GM21528 (cell line): ENCODE measurements at regions not wholly inside any gene's neighbourhood (a gene's known extent, or its start where the extent isn't known, plus 50 kb on each side); places are given as distances from the start of the nearest gene placed in this dataset.
"Not testable (repeated sequence)": the region's sequence is repeated elsewhere in the genome, so short reads cannot be mapped to it uniquely, and the experiment has no call there.

Experiments used
- ATAC-seq: cut with Tn5 transposase; IDR thresholded peaks from one replicate; pipeline ENCODE4 v1.9.1; 2021; ENCODE audit warnings: mild to moderate bottlenecking, moderate library complexity; ENCODE audit not compliant: unreplicated experiment, low FRiP score

- not testable (repeated sequence) for ATAC-seq
Observed at GRCh38 chr7:116410694-116411093, 88.8 kb upstream of the CAV2 start.

GRCh38 chr7:116417593-116418345, 81.8 kb upstream of the CAV2 start:
- ATAC-seq: no peak

- no peak for ATAC-seq
Observed at GRCh38 chr7:116418524-116418923, 81.0 kb upstream of the CAV2 start.

- no peak for ATAC-seq
Observed at GRCh38 chr7:116420003-116420402, 79.5 kb upstream of the CAV2 start.

- ATAC-seq: no peak
Observed at GRCh38 chr7:116421298-116421697, 78.2 kb upstream of the CAV2 start.

GRCh38 chr7:116422683-116423082, 76.9 kb upstream of the CAV2 start:
- ATAC-seq: no peak

GRCh38 chr7:116423499-116423898, 76.0 kb upstream of the CAV2 start:
- no peak for ATAC-seq

- ATAC-seq: no peak
Observed at GRCh38 chr7:116425647-116426209, 73.8 kb upstream of the CAV2 start.

GRCh38 chr7:116426428-116427156, 72.9 kb upstream of the CAV2 start:
- ATAC-seq: no peak

GRCh38 chr7:116429986-116430619, 69.4 kb upstream of the CAV2 start:
- ATAC-seq: no peak

- no peak for ATAC-seq
Observed at GRCh38 chr7:116431787-116432526, 67.6 kb upstream of the CAV2 start.

- no peak for ATAC-seq
Observed at GRCh38 chr7:116432527-116432916, 67.0 kb upstream of the CAV2 start.

- ATAC-seq: no peak
Observed at GRCh38 chr7:116433246-116433645, 66.3 kb upstream of the CAV2 start.

- no peak for ATAC-seq
Observed at GRCh38 chr7:116434820-116435341, 64.7 kb upstream of the CAV2 start.

- ATAC-seq: no peak
Observed at GRCh38 chr7:116436305-116436826, 63.2 kb upstream of the CAV2 start.

GRCh38 chr7:116438267-116438666, 61.3 kb upstream of the CAV2 start:
- no peak for ATAC-seq

- ATAC-seq: no peak
Observed at GRCh38 chr7:116439005-116439404, 60.5 kb upstream of the CAV2 start.

- ATAC-seq: no peak
Observed at GRCh38 chr7:116439841-116440549, 59.5 kb upstream of the CAV2 start.

- no peak for ATAC-seq
Observed at GRCh38 chr7:116441534-116441933, 58.0 kb upstream of the CAV2 start.
